UCSD-AML1 (cell line): ENCODE measurements at regions not wholly inside any gene's neighbourhood (a gene's known extent, or its start where the extent isn't known, plus 50 kb on each side); places are given as distances from the start of the nearest gene placed in this dataset.

Experiments
- DNase-seq: peaks from one replicate; lab custom pipeline; 2025; ENCODE audit not compliant: unreplicated experiment; lab: John Stamatoyannopoulos, UW

- no peak for DNase-seq
These were observed 325.6 kb downstream of the SEC23A start for GRCh38 chr14:38777401-38777800.

GRCh38 chr14:38775986-38776385, 327.0 kb downstream of the SEC23A start:
- no peak for DNase-seq

- DNase-seq, result no peak
These were observed 328.9 kb downstream of the SEC23A start for GRCh38 chr14:38774162-38774561.

- no peak for DNase-seq
These were observed 332.8 kb downstream of the SEC23A start for GRCh38 chr14:38770251-38770650.

- DNase-seq, result no peak
These were observed 340.2 kb downstream of the SEC23A start for GRCh38 chr14:38762845-38763244.

GRCh38 chr14:38762426-38762825, 340.6 kb downstream of the SEC23A start:
- DNase-seq, result no peak

GRCh38 chr14:38761033-38761432, 342.0 kb downstream of the SEC23A start:
- DNase-seq, result no peak

- DNase-seq, result no peak
These were observed 344.4 kb downstream of the SEC23A start for GRCh38 chr14:38758661-38759060.

- no peak for DNase-seq
These were observed 348.0 kb downstream of the SEC23A start for GRCh38 chr14:38755036-38755435.

- no peak for DNase-seq
These were observed 350.3 kb downstream of the SEC23A start for GRCh38 chr14:38752750-38753149.

- DNase-seq, result no peak
These were observed 350.7 kb downstream of the SEC23A start for GRCh38 chr14:38752341-38752740.

GRCh38 chr14:38751459-38751858, 351.6 kb downstream of the SEC23A start:
- no peak for DNase-seq

- no peak for DNase-seq
These were observed 353.1 kb downstream of the SEC23A start for GRCh38 chr14:38749936-38750335.

- DNase-seq, result no peak
These were observed 357.2 kb downstream of the SEC23A start for GRCh38 chr14:38745861-38746260.

GRCh38 chr14:38743966-38744584, 359.0 kb downstream of the SEC23A start:
- no peak for DNase-seq

- no peak for DNase-seq
These were observed 365.2 kb downstream of the SEC23A start for GRCh38 chr14:38737686-38738407.

- DNase-seq, result no peak
These were observed 368.0 kb downstream of the SEC23A start for GRCh38 chr14:38735005-38735404.

- DNase-seq, result no peak
These were observed 371.1 kb downstream of the SEC23A start for GRCh38 chr14:38731962-38732361.

GRCh38 chr14:38730420-38730819, 372.6 kb downstream of the SEC23A start:
- no peak for DNase-seq

GRCh38 chr14:38727731-38728130, 375.3 kb downstream of the SEC23A start:
- DNase-seq, result no peak

GRCh38 chr14:38724621-38725020, 378.4 kb downstream of the SEC23A start:
- DNase-seq, result no peak

- DNase-seq, result no peak
These were observed 379.1 kb downstream of the SEC23A start for GRCh38 chr14:38723959-38724358.

- DNase-seq, result no peak
These were observed 379.8 kb downstream of the SEC23A start for GRCh38 chr14:38723277-38723676.
